ENCODE measurements at regions not wholly inside any gene's neighbourhood (a gene's known extent, or its start where the extent isn't known, plus 50 kb on each side); places are given as distances from the start of the nearest gene placed in this dataset.

DNA sequence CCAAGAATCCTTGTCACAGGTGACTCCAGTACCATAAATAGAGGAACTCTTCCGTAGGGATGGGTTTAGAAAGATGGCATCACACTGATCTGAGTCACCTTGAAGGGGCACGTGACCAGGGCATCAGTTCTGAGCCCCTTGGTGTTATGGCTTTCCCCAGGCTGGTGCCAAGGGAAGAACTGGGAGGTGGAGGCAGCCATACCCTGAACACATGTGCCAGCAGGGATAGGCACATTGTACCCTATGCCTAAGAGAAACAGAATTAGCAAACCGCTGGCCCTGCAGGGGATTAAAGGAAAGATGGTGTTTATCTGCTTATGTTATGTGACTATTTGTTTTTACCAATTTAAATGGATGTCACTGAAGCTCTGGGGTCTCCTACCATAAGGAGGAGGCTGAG is 196.2 kb downstream of the RGS3 start:
- TF ChIP-seq, protein P1, sequence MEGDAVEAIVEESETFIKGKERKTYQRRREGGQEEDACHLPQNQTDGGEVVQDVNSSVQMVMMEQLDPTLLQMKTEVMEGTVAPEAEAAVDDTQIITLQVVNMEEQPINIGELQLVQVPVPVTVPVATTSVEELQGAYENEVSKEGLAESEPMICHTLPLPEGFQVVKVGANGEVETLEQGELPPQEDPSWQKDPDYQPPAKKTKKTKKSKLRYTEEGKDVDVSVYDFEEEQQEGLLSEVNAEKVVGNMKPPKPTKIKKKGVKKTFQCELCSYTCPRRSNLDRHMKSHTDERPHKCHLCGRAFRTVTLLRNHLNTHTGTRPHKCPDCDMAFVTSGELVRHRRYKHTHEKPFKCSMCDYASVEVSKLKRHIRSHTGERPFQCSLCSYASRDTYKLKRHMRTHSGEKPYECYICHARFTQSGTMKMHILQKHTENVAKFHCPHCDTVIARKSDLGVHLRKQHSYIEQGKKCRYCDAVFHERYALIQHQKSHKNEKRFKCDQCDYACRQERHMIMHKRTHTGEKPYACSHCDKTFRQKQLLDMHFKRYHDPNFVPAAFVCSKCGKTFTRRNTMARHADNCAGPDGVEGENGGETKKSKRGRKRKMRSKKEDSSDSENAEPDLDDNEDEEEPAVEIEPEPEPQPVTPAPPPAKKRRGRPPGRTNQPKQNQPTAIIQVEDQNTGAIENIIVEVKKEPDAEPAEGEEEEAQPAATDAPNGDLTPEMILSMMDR (IDR thresholded peaks at IDR 0.05; ENCODE audit: insufficient read depth, low read depth, low read length): no peak
- TF ChIP-seq EZH2 (IDR thresholded peaks at IDR 0.05; ENCODE audit: insufficient read depth, low read length): no peak

Measured in astrocyte (in vitro differentiated cells and primary cell).